ENCODE measurements at regions not wholly inside any gene's neighbourhood (a gene's known extent, or its start where the extent isn't known, plus 50 kb on each side); places are given as distances from the start of the nearest gene placed in this dataset.

- TF ChIP-seq EZH2 (IDR thresholded peaks at IDR 0.05; ENCODE audit: low read depth, low read length, severe bottlenecking) (no peak), SIX5 (IDR thresholded peaks at IDR 0.05; ENCODE audit: low read depth, low read length) (no peak), CTCF (IDR thresholded peaks at IDR 0.05; ENCODE audit: control extremely low read depth in 1 of 3, insufficient read depth in 1 of 3, low read depth in 1 of 3, low read length in 3 of 3) (no peak), HDAC6 (IDR thresholded peaks at IDR 0.05; ENCODE audit: low read depth, low read length) (no peak), POLR2A (IDR thresholded peaks at IDR 0.05; ENCODE audit: control extremely low read depth in 1 of 2, low read depth in 2 of 2, low read length in 2 of 2) (no peak), TAF1 (IDR thresholded peaks at IDR 0.05; ENCODE audit: low read depth, low read length) (no peak)
Observed at GRCh38 chr17:77393274-77393600, 252.5 kb downstream of the SEC14L1 start.
